Endothelial cell of umbilical vein (primary cell): ENCODE measurements at regions not wholly inside any gene's neighbourhood (a gene's known extent, or its start where the extent isn't known, plus 50 kb on each side); places are given as distances from the start of the nearest gene placed in this dataset.

Experiments used
- BruUV-seq: library from RNA; stranded (reverse); fragments of 400-500 nt; replicated peaks from 2 replicates; lab custom pipeline; 2021; lab: Mats Ljungman, UMichigan
- CTCF ChIA-PET: fragments of 300-600, 350-600 bp; sonication (Branson Sonifier 250); formaldehyde crosslinking; loops from one replicate; lab custom pipeline; 2021; ENCODE audit warnings: antibody characterized with exemption, inconsistent platforms; lab: Charles Lee
- POLR2A ChIA-PET: fragments of 300-600, 350-600 bp; sonication (Branson Sonifier 250); formaldehyde crosslinking; loops from one replicate; lab custom pipeline; 2021; ENCODE audit warnings: antibody characterized with exemption, inconsistent platforms; lab: Charles Lee
- DNase-seq: peaks from one replicate; pipeline ENCODE4 v3.0.0-alpha.2; 2011; ENCODE audit warnings: low read depth, low spot score
- FAIRE-seq: peaks from 2 replicates; lab custom pipeline; 2011; peaks lifted over from hg19 to GRCh38; lab: Jason Lieb, UNC
- H2AFZ ChIP-seq: 2 replicates; pipeline ENCODE4 v1.6.0; 2012; ENCODE audit warnings: low read depth, low read length, control low read depth, inconsistent platforms
- H3K27ac ChIP-seq: 2 replicates; pipeline ENCODE4 v1.5.1; 2011; ENCODE audit warnings: low read depth, mild to moderate bottlenecking, control low read depth, low read length, moderate library complexity; ENCODE audit not compliant: insufficient read depth
- H3K27me3 ChIP-seq, 2 experiments: 2 replicates each; pipeline versions ENCODE4 v1.6.0 to v1.6.1; 2011; ENCODE audit warnings: low read length in 2 of 2, mixed read lengths in 1 of 2; ENCODE audit not compliant: control insufficient read depth in 2 of 2, insufficient read depth in 2 of 2
- H3K36me3 ChIP-seq, 2 experiments: 2 replicates in 1 of 2; 3 replicates in 1 of 2; pipeline ENCODE4 v1.5.1; 2011; ENCODE audit warnings: low read length in 2 of 2, mild to moderate bottlenecking in 1 of 2, moderate library complexity in 1 of 2; ENCODE audit not compliant: control insufficient read depth in 2 of 2, insufficient read depth in 2 of 2; ENCODE audit errors: extremely low read depth in 1 of 2
- H3K4me1 ChIP-seq: 3 replicates; pipeline ENCODE4 v1.5.1; 2011; ENCODE audit warnings: mild to moderate bottlenecking, low read length; ENCODE audit not compliant: control insufficient read depth, insufficient read depth; ENCODE audit errors: extremely low read depth
- H3K4me2 ChIP-seq: 2 replicates; pipeline ENCODE4 v1.6.1; 2011; ENCODE audit warnings: low read length, control low read depth, mixed read lengths; ENCODE audit not compliant: insufficient read depth
- H3K4me3 ChIP-seq, 3 experiments: fragments of 200-600 bp in 1 of 3; sonication (generic), shearing (Covaris generic) in 1 of 3; replicated peaks in 1 of 3; 2 replicates each; pipeline ENCODE4 v1.5.1; 2011 to 2016; ENCODE audit warnings: control low read depth in 3 of 3, low read length in 3 of 3, mild to moderate bottlenecking in 2 of 3, inconsistent platforms in 1 of 3, low read depth in 1 of 3, moderate library complexity in 1 of 3; ENCODE audit not compliant: insufficient read depth in 1 of 3
- H3K79me2 ChIP-seq: 2 replicates; pipeline ENCODE4 v1.6.0; 2012; ENCODE audit warnings: low read length, inconsistent platforms; ENCODE audit not compliant: control insufficient read depth, insufficient read depth
- H3K9ac ChIP-seq: replicated peaks from 2 replicates; pipeline ENCODE3; 2011; ENCODE audit warnings: low read length, control low read depth; ENCODE audit not compliant: insufficient read depth; ENCODE audit errors: extremely low read depth
- H3K9me1 ChIP-seq: replicated peaks from 3 replicates; pipeline ENCODE4 v1.6.0; 2011; ENCODE audit warnings: mild to moderate bottlenecking, low read length; ENCODE audit not compliant: control insufficient read depth, insufficient read depth; ENCODE audit errors: extremely low read depth
- H3K9me3 ChIP-seq: replicated peaks from 2 replicates; pipeline ENCODE4 v1.5.1; 2012; ENCODE audit warnings: low read length, inconsistent platforms; ENCODE audit not compliant: control insufficient read depth, insufficient read depth
- H4K20me1 ChIP-seq: replicated peaks from 2 replicates; pipeline ENCODE3; 2011; ENCODE audit warnings: mild to moderate bottlenecking, low read length; ENCODE audit not compliant: control insufficient read depth, insufficient read depth; ENCODE audit errors: extremely low read depth
- CTCF ChIP-seq, 2 donors: IDR thresholded peaks; 1 replicate in 1 of 2; 2 replicates in 1 of 2; pipeline ENCODE4 v1.5.1; 2011; ENCODE audit warnings: low read length in 2 of 2, mild to moderate bottlenecking in 2 of 2, moderate library complexity in 2 of 2, control low read depth in 1 of 2, inconsistent platforms in 1 of 2, low read depth in 1 of 2; ENCODE audit not compliant: insufficient read depth in 1 of 2; ENCODE audit errors: extremely low read depth in 1 of 2
- EZH2 ChIP-seq: IDR thresholded peaks from 2 replicates; pipeline ENCODE4 v1.6.1; 2012; ENCODE audit warnings: borderline replicate concordance, low read depth, mild to moderate bottlenecking, moderate library complexity, low read length, inconsistent platforms; ENCODE audit not compliant: severe bottlenecking
- FOS ChIP-seq: IDR thresholded peaks from 2 replicates; pipeline ENCODE4 v1.6.1; 2011; ENCODE audit warnings: mild to moderate bottlenecking, low read length, moderate library complexity, borderline replicate concordance; ENCODE audit not compliant: insufficient read depth
- GATA2 ChIP-seq: IDR thresholded peaks from 2 replicates; pipeline ENCODE4 v1.7.0; 2011; ENCODE audit warnings: low read depth, mild to moderate bottlenecking, moderate library complexity, mixed read lengths, low read length; ENCODE audit not compliant: insufficient read length, insufficient read depth
- JUN ChIP-seq: IDR thresholded peaks from 2 replicates; pipeline ENCODE4 v1.6.1; 2011; ENCODE audit warnings: borderline replicate concordance, low read depth; ENCODE audit not compliant: insufficient read length, insufficient read depth
- MAX ChIP-seq: IDR thresholded peaks from 2 replicates; pipeline ENCODE4 v1.6.1; 2011; ENCODE audit not compliant: insufficient read depth, insufficient read length
- MYC ChIP-seq: IDR thresholded peaks from one replicate; pipeline ENCODE4 v1.6.1; 2011; ENCODE audit warnings: mild to moderate bottlenecking, low read depth, low read length
- POLR2A ChIP-seq: IDR thresholded peaks from 2 replicates; pipeline ENCODE4 v1.6.1; 2012; ENCODE audit warnings: low read depth, mild to moderate bottlenecking, control low read depth, low read length
- POLR2AphosphoS5 ChIP-seq: IDR thresholded peaks from 2 replicates; pipeline ENCODE4 v1.6.1; 2012; ENCODE audit warnings: low read depth, mild to moderate bottlenecking, control low read depth, low read length, moderate library complexity; ENCODE audit not compliant: insufficient read depth
- dilution Hi-C: fragments of 300-500 bp; cut with MboI; formaldehyde crosslinking; loops from one replicate; pipeline ENCODE4 v1.15.0; 2019; ENCODE audit warnings: low sequenced_read_pairs; ENCODE audit not compliant: extremely low pct_ligation_motif_present
- intact Hi-C: fragments of 100-400 bp; cut with micrococcal nuclease; formaldehyde crosslinking; loops from one replicate; pipeline ENCODE4 v1.10.0; 2022

DNA sequence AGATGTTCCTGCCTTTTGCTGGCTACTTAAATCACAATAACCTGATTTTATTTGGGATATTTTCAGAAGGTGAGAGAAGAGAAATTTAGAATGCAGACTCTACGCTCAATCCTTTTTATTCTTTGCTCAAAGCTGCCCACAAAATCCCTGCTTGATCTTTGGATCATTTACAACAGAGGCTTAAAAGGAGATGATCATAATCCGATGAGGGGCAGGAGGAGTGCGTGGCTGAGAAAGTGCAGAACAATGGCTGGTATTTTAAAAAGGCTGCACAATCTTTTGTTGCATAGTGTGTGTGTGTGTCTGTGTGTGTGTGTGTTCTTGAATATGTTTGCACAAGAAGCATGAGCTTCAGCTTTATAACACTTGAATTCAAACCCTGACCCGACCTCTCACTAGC, 256.3 kb upstream of the MYT1L start:
- intact Hi-C loops: no loop called here
- TF ChIP-seq CTCF (IDR thresholded peaks at IDR 0.05; ENCODE audit: extremely low read depth in 1 of 2, insufficient read depth in 1 of 2, low read depth in 1 of 2, low read length in 2 of 2): no peak
- TF ChIP-seq MYC: no peak
- no peak for TF ChIP-seq JUN
- no peak for TF ChIP-seq FOS
- TF ChIP-seq MAX: no peak
- TF ChIP-seq POLR2AphosphoS5: no peak
- TF ChIP-seq POLR2A: no peak
- TF ChIP-seq GATA2: no peak
- no peak for TF ChIP-seq EZH2

More for the DNA sequence above, 256.3 kb upstream of the MYT1L start:
- no peak overlapping the region for H3K4me2 ChIP-seq
- peaks cover 2% of the 10 kb centered on the region for H3K9me3 ChIP-seq
- H2AFZ ChIP-seq: no peak overlapping the region
- no peaks in the 10 kb centered on the region for H3K79me2 ChIP-seq
- H3K9me1 ChIP-seq: no peaks in the 10 kb centered on the region
- H3K27ac ChIP-seq: no peak overlapping the region
- BruUV-seq: no TSS peak
- H3K4me3 ChIP-seq: no peak overlapping the region
- POLR2A ChIA-PET: no interaction called here
- H3K36me3 ChIP-seq: no peaks in the 10 kb centered on the region
- H3K27me3 ChIP-seq: no peaks in the 10 kb centered on the region
- H4K20me1 ChIP-seq: no peaks in the 10 kb centered on the region
- DNase-seq (no peak), FAIRE-seq (no peak)
- CTCF ChIA-PET: no interaction called here
- no peaks in the 10 kb centered on the region for H3K4me1 ChIP-seq
- H3K9ac ChIP-seq: no peak overlapping the region
- dilution Hi-C loops: no loop called here
